GM12872 (cell line): ENCODE measurements at regions not wholly inside any gene's neighbourhood (a gene's known extent, or its start where the extent isn't known, plus 50 kb on each side); places are given as distances from the start of the nearest gene placed in this dataset.

Experiments
- CTCF ChIP-seq: IDR thresholded peaks from 3 replicates; pipeline ENCODE4 v1.5.1; 2011; ENCODE audit warnings: low read depth, mild to moderate bottlenecking, low read length, moderate library complexity; ENCODE audit not compliant: insufficient read depth

DNA sequence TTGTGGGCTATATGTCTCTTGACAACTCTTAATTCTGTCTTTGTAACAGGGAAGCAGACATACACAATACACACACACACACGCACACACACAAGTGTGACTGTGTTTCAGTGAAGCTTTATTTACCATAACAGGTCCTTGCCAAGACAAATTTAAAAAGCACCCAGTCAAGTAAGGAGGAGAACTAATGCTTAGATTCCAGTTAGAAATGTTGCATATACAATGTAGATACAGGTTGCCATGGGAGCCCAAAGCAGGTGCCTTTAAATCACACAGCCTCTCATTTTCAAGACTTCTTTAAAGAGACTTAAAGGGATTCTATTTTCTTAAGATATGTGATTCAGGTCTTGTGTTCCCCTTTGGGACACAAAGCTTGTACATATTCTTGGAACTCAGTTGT, 1551.9 kb downstream of the EFNB2 start:
- no peak for TF ChIP-seq CTCF

DNA sequence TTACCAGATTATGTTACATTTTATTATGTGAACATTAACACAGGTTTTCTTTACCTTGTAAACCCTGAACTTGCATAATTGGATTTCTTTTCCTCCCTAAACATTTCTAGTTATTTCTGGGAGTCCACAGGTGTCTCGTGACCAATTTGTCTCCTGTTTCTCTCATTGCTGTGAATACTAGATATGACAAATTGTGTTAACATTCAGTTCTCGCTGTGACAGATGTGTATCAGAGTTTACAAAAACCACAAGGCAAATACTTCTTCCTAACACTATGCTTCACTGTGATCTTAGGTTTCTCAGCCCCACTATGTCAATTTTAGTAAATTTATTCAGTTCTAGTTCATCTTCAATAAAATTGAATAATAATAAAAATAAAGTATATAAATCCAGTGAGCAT, 1554.9 kb downstream of the EFNB2 start:
- no peak for TF ChIP-seq CTCF

DNA sequence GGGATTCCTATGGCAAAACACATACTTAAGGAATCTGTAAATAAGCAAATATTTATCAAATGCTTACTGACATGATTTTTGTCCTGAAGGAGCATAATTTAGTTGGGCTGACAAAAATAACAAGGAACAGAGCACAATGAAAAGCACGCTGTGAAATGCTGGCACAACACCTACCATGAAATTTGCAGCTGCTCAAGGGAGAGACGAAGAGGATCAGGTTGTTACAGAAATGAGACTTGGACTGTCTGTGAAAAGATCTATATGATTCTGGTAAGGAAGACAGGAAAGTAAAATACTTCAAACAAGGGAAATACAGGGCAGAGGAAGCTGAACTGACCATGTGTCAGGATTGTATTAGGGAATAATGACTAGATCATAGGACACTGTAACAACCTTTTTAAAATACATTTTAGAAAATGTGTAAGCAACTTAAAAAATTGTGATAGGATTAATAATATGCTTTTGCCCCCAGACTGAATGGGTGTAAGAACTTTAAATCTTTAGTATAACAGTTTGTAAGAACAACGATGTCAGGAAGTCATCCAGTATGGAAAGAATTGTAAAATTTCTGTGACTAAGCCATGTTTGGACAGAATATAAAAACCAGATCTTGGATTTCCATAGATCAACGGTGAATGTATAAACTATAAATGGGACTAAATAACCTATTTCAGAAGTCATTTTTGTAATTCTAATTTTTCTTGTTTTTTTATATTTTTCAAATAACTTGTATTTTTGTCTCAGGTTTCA, 1556.0 kb downstream of the EFNB2 start:
- no peak for TF ChIP-seq CTCF

GRCh38 chr13:104976986-104977385, 1558.5 kb downstream of the EFNB2 start:
- no peak for TF ChIP-seq CTCF

GRCh38 chr13:104975272-104975671, 1560.2 kb downstream of the EFNB2 start:
- TF ChIP-seq CTCF: no peak

- no peak for TF ChIP-seq CTCF
Observed at GRCh38 chr13:104968876-104969275, 1566.6 kb downstream of the EFNB2 start.

- TF ChIP-seq CTCF: no peak
Observed at GRCh38 chr13:104967836-104968630, 1567.4 kb downstream of the EFNB2 start.
